ENCODE measurements at regions not wholly inside any gene's neighbourhood (a gene's known extent, or its start where the extent isn't known, plus 50 kb on each side); places are given as distances from the start of the nearest gene placed in this dataset.

DNA sequence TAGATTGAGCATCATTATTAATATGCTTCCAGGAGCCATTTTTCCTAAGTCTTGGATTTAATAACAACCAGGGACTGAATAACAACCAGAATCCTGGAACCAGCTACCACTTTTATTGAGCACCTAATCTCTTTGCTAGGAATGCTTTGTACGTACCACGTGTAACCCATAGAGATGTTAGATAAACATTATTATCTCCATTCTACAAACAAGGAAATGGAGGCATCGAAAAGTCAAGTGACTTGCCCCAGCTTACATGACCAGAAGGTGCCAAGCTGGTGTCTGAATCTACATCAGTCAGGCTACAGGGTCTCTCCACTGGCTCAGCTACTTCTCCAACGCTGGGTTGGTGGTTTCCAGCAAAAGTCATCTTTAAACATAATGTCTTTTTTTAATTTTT, 256.1 kb upstream of the ANKRD55 start (continued):
- TF ChIP-seq BRD4 (IDR thresholded peaks at IDR 0.05) (no peak), ZNF224 (CRISPR knock-in tag; IDR thresholded peaks at IDR 0.05) (no peak), SMAD3 (CRISPR knock-in tag; conservative IDR thresholded peaks at IDR 0.05) (no peak)
- TF ChIP-seq, protein P1, sequence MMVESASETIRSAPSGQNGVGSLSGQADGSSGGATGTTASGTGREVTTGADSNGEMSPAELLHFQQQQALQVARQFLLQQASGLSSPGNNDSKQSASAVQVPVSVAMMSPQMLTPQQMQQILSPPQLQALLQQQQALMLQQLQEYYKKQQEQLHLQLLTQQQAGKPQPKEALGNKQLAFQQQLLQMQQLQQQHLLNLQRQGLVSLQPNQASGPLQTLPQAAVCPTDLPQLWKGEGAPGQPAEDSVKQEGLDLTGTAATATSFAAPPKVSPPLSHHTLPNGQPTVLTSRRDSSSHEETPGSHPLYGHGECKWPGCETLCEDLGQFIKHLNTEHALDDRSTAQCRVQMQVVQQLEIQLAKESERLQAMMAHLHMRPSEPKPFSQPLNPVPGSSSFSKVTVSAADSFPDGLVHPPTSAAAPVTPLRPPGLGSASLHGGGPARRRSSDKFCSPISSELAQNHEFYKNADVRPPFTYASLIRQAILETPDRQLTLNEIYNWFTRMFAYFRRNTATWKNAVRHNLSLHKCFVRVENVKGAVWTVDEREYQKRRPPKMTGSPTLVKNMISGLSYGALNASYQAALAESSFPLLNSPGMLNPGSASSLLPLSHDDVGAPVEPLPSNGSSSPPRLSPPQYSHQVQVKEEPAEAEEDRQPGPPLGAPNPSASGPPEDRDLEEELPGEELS (CRISPR knock-in tag; IDR thresholded peaks at IDR 0.05; ENCODE audit: borderline replicate concordance): no peak

GRCh38 chr5:56487528-56488115, 254.5 kb upstream of the ANKRD55 start:
- H3K36me3 ChIP-seq (ENCODE audit: control insufficient read depth, insufficient read depth, low read length): no peaks in the 10 kb centered on the region
- TF ChIP-seq ILK (tag; IDR thresholded peaks at IDR 0.05; ENCODE audit: borderline replicate concordance, low read depth): no peak
- no peak for TF ChIP-seq HOXB6 (CRISPR knock-in tag; IDR thresholded peaks at IDR 0.05; ENCODE audit: borderline replicate concordance)
- TF ChIP-seq ZNF23 (CRISPR knock-in tag; IDR thresholded peaks at IDR 0.05): no peak
- TF ChIP-seq HMGN3 (IDR thresholded peaks at IDR 0.05; ENCODE audit: borderline replicate concordance, extremely low read depth, insufficient read length, low read depth, low read length): no peak
- no peaks in the 10 kb centered on the region for H3K9me1 ChIP-seq (ENCODE audit: control insufficient read depth, insufficient read depth, low read length)
- DNase-seq (ENCODE audit: extremely low read depth in 1 of 4, low spot score in 3 of 4) (no peak), ATAC-seq (no peak), FAIRE-seq (no peak)
- H3K4me2 ChIP-seq (ENCODE audit: insufficient read depth, low read length): no peak overlapping the region
- ChIA-PET POLR2A (no interaction called here), CTCF (ENCODE audit: low intra/inter-chr PET ratio) (no interaction called here)
- H3K79me2 ChIP-seq (ENCODE audit: control insufficient read depth, insufficient read depth, low read length): no peaks in the 10 kb centered on the region
- 28% methylated on average over 18 of the region's 25 CpGs for WGBS (ENCODE audit: insufficient coverage, low coverage, missing lambda C conversion rate)
- no TSS peak for BruUV-seq (replicated peaks)
- in situ Hi-C loops (cut with MboI): no loop called here
- no peaks in the 10 kb centered on the region for H3K27me3 ChIP-seq (ENCODE audit: control insufficient read depth in 2 of 2, insufficient read depth in 2 of 2, low read length in 2 of 2)
- H3K4me3 ChIP-seq: no peak overlapping the region
- H4K20me1 ChIP-seq (replicated peaks; ENCODE audit: control insufficient read depth, insufficient read depth, low read length): no peaks in the 10 kb centered on the region
- no peak overlapping the region for H3K27ac ChIP-seq (ENCODE audit: extremely low read depth, low read depth, low read length)
- H3K9ac ChIP-seq (ENCODE audit: insufficient read depth in 1 of 2, low read depth in 2 of 2, low read length in 2 of 2): no peak overlapping the region
- peaks cover 4 to 21% of the 10 kb centered on the region in 2 experiments; a peak in 4 of 5 replicates for H3K4me1 ChIP-seq (replicated peaks in 1 of 2; ENCODE audit: control insufficient read depth in 2 of 2, insufficient read depth in 2 of 2, low read length in 2 of 2)
- intact Hi-C loops (cut with micrococcal nuclease): no loop called here
- H2AFZ ChIP-seq (ENCODE audit: low read depth, low read length): no peak overlapping the region
- H3K9me3 ChIP-seq (replicated peaks; ENCODE audit: control insufficient read depth, insufficient read depth, low read depth, low read length): peaks cover 5% of the 10 kb centered on the region; the same call in 1 of the 2 replicates

All from K562 (cell line).